ENCODE measurements at regions not wholly inside any gene's neighbourhood (a gene's known extent, or its start where the extent isn't known, plus 50 kb on each side); places are given as distances from the start of the nearest gene placed in this dataset.

GRCh38 chr1:58903514-58904298 is 119.9 kb upstream of the JUN start:
- no peak for TF ChIP-seq CTCF (IDR thresholded peaks at IDR 0.05; ENCODE audit: low read depth, low read length)
- DNase-seq (ENCODE audit: low read depth in 2 of 2) = peak; percentile 95 to 97
- peak overlapping the region; percentile 42 to 49 for H3K4me3 ChIP-seq (replicated peaks in 1 of 2; ENCODE audit: low read depth in 2 of 2, low read length in 2 of 2)

GRCh38 chr1:58904299-58905125 is 120.7 kb upstream of the JUN start:
- no peak for DNase-seq (ENCODE audit: low read depth in 2 of 2)
- no peak for TF ChIP-seq CTCF (IDR thresholded peaks at IDR 0.05; ENCODE audit: low read depth, low read length)
- peak overlapping the region; percentile 42 to 49 for H3K4me3 ChIP-seq (replicated peaks in 1 of 2; ENCODE audit: low read depth in 2 of 2, low read length in 2 of 2)

GRCh38 chr1:58905126-58905490 is 121.3 kb upstream of the JUN start:
- no peak for TF ChIP-seq CTCF (IDR thresholded peaks at IDR 0.05; ENCODE audit: low read depth, low read length)
- DNase-seq (ENCODE audit: low read depth in 2 of 2) = no peak
- no peak overlapping the region for H3K4me3 ChIP-seq (replicated peaks in 1 of 2; ENCODE audit: low read depth in 2 of 2, low read length in 2 of 2)

- no peak overlapping the region for H3K4me3 ChIP-seq (replicated peaks in 1 of 2; ENCODE audit: low read depth in 2 of 2, low read length in 2 of 2)
- no peak for DNase-seq (ENCODE audit: low read depth in 2 of 2)
- no peak for TF ChIP-seq CTCF (IDR thresholded peaks at IDR 0.05; ENCODE audit: low read depth, low read length)
Measured at GRCh38 chr1:58905628-58906221, 121.9 kb upstream of the JUN start.

GRCh38 chr1:58907398-58907797 is 123.6 kb upstream of the JUN start:
- no peak for DNase-seq (ENCODE audit: low read depth in 2 of 2)
- TF ChIP-seq CTCF (IDR thresholded peaks at IDR 0.05; ENCODE audit: low read depth, low read length) = no peak
- no peak overlapping the region for H3K4me3 ChIP-seq (replicated peaks in 1 of 2; ENCODE audit: low read depth in 2 of 2, low read length in 2 of 2)

- DNase-seq (ENCODE audit: low read depth in 2 of 2) = peak; percentile 68 to 87
- H3K4me3 ChIP-seq (replicated peaks in 1 of 2; ENCODE audit: low read depth in 2 of 2, low read length in 2 of 2) = no peak overlapping the region
- no peak for TF ChIP-seq CTCF (IDR thresholded peaks at IDR 0.05; ENCODE audit: low read depth, low read length)
Measured at GRCh38 chr1:58908561-58909560, 125.0 kb upstream of the JUN start.

All from cardiac fibroblast (primary cell).